Effector CD8-positive, alpha-beta T cell (primary cell): ENCODE measurements at regions not wholly inside any gene's neighbourhood (a gene's known extent, or its start where the extent isn't known, plus 50 kb on each side); places are given as distances from the start of the nearest gene placed in this dataset.
"Not testable (repeated sequence)": the region's sequence is repeated elsewhere in the genome, so short reads cannot be mapped to it uniquely, and the experiment has no call there.

ENCODE experiments used
- DNase-seq: peaks from one replicate; lab custom pipeline; 2025; lab: John Stamatoyannopoulos, UW

DNA sequence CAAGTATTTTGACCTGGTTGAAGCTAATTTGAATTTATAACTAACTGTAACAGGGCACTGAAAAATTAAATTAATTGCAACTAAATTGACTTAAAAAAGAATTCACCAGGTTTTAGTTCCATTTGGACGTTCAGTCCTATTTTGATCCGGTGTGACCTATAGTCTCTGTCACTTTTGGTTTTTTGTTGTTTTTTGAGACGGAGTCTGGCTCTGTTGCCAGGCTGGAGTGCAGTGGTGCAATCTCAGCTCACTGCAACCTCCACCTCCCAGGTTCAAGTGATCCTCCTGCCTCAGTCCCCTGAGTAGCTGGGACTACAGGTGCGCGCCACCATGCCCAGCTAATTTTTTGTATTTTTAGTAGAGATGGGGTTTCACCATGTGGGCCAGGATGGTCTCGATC, 91.2 kb downstream of the GADD45G start:
- not testable (repeated sequence) for DNase-seq

DNA sequence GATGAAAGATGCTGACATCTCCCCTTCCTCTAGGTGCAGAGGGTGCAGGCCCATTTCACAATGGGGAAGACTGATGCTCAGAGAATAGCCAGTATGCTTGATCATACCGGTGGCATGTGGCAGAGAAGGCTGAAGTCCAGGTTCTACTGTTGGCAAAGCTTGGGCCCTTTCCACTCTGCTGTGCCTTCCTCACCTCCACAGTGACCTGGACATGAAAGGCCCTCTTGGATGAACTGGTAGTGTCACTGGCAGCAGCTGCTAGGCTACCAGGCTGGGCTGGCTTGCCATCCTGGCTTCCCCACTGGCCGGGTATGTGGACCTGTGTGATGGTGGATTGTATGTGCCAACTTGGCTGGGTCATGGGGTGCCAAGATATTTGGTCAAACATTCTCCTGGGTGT, 92.0 kb downstream of the GADD45G start:
- no peak for DNase-seq

GRCh38 chr9:89697553-89697952, 92.7 kb downstream of the GADD45G start:
- no peak for DNase-seq

DNA sequence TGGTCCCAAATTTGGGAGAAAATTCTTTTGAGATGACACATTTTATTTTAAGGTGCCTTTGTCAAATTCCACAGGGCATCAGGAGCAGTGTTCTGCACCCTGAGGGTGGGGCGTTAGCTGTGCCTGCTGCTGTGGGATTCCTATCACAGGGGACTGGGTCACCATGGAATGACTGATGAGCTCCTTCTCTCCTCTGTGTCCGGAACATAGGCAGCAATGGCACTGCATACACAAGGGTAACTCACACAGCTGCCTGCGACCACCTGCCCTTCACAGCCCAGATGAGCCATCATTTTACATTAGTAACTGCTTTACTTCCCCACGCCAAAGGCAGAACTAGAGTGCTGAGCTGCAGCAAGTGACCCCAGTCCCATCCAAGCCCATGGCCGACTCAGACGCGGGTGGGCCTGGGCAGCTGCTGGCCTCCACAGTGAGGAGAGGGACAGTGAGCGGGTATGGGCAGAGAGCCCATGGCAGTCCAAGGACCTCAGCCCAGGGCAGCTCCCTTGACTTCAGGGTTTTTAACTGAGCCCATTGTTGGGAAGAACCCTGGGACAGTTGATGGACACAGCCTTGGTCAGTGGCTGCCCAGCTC, 93.7 kb downstream of the GADD45G start:
- DNase-seq, result no peak

DNA sequence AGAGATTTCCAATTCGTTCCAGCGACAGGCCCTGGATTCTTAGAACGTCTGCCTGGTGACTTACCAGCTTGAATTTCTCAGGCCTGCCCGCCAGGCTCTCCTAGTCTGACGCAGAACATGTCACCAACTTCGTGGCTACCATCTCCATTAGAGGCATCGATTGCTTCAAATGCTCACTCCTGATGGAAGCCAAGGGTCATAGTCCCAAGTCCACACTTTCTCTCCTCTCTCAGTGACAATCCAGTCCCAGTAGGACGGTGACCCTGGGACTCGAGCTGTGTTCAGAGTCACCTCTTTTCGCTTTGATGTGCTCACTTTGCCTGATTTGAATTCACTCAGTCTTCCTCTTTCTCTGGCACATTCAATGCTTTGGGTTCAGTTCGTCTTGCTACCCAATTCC, 94.8 kb downstream of the GADD45G start:
- DNase-seq, result no peak

DNA sequence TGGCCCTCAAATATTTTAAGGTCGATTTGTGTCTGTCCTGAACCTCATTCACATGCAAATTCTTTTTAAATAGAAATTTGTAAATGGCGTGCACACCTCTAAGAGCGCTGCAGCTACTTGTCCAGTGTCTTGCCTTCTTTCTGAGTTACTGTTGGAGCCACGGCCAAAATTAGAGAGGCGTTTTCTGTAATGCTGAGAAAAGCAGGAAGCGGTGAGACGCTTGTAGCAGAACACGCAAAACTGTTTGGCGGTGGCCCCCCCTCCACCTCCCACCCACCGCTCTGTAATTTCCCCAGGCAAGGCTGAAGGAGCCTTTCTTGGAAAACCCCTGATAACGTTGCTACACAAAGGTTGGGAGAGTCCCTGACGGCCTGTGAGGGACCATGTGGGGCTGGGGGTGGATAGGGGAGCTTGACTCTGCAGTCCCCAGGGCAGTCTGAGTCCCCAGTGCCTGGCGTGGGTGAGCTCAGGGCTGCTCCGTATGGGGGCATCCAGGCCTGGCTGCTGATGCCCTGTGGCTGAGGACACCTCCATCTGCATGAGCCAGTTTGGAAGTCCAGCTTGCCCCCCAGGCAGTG, 96.5 kb downstream of the GADD45G start:
- peak; percentile 43 for DNase-seq

DNA sequence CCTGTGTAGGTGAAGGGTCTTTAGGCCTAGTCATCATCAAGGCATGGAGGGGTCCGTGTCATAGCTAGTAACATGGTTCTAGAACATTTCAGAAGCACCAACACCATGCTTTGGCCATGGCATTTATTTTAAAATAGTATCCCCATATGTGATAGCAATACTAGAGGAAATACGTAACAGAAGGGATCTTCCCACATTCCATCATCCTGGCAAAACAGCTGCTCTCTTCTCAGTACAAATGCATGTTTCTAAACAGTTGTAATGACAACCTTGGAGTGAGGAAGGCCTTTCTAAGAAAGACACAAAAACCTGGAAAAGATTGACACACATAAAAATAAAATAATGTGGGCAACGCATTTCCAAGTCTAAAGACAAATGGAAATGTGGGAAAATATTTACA, 97.6 kb downstream of the GADD45G start:
- DNase-seq, result no peak

- DNase-seq, result no peak
Measured at GRCh38 chr9:89705651-89706050, 100.8 kb downstream of the GADD45G start.

- no peak for DNase-seq
Measured at GRCh38 chr9:89706086-89706485, 101.3 kb downstream of the GADD45G start.

GRCh38 chr9:89706731-89707191, 101.9 kb downstream of the GADD45G start:
- no peak for DNase-seq

GRCh38 chr9:89710697-89711096, 105.9 kb downstream of the GADD45G start:
- no peak for DNase-seq

GRCh38 chr9:89711866-89712265, 107.1 kb downstream of the GADD45G start:
- DNase-seq, result no peak

GRCh38 chr9:89712283-89712682, 107.5 kb downstream of the GADD45G start:
- DNase-seq, result no peak

GRCh38 chr9:89714321-89714720, 109.5 kb downstream of the GADD45G start:
- no peak for DNase-seq

- no peak for DNase-seq
Measured at GRCh38 chr9:89715318-89715858, 110.6 kb downstream of the GADD45G start.

DNA sequence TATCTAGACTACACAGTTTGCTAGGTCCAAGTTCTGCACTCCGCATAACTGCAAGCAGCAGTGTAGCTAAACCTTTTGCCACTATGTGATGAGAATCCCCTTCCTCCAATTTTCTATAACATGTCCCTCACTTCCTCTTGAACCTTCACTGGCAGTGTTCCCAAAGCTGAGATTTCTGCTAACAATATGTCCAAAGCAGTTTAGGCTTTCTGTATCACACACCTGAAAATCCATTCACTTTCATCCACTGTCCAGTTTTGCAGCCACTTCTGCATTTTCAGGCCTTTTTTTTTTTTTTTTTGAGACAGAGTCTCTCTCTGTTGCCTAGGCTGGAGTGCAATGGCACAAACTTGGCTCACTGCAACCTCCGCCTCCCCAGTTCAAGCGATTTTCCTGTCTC, 111.1 kb downstream of the GADD45G start:
- DNase-seq, result no peak

GRCh38 chr9:89716559-89716958, 111.7 kb downstream of the GADD45G start:
- DNase-seq, result no peak

DNA sequence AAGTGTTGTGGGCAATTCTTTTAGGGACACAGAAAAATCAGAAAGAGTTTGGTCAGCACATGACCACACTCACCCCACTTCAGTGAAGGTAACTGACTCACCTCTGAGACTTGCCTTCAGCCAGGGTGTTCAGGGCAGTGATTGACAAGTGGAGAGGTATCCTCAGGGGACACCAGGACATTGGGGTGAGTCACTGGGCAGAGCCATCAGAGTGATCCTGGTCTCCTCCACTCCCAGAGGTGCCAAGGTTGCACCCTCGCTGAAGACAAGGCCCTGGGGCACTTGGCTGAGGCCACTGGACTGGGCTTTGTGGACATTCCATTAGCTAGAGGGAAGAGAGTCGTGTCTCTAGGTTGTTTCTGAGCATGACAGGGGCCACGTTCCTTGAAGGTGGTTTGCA, 113.4 kb downstream of the GADD45G start:
- DNase-seq, result no peak

GRCh38 chr9:89718651-89719050, 113.8 kb downstream of the GADD45G start:
- DNase-seq, result no peak

- no peak for DNase-seq
Measured at GRCh38 chr9:89719202-89719601, 114.4 kb downstream of the GADD45G start.

GRCh38 chr9:89720696-89721175, 115.9 kb downstream of the GADD45G start:
- DNase-seq, result no peak

DNA sequence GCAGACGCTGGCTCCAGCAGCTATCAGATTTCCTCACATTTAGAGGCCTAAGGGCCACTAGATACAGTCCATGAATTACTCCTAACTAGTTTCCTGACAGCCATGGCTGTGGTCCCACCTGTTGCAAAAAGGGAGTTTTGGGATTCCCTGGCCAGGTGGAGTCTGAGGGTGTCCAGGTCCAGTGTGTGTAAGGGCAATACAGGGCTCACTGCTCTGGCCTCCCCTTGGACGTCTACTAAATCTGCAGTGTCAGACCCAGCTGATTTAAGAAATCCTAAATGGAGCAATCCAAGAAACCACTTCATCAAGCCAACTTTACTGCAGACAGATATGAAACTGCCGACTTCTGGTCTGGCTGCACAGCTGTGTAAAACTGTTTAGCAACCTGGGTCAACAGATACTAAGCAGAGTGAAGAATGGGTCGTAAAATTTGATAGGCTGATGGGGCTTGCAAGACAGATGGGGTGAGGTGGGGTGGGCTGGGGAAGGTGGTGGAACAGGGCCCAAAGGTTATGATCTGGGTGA, 116.4 kb downstream of the GADD45G start:
- DNase-seq, result no peak

DNA sequence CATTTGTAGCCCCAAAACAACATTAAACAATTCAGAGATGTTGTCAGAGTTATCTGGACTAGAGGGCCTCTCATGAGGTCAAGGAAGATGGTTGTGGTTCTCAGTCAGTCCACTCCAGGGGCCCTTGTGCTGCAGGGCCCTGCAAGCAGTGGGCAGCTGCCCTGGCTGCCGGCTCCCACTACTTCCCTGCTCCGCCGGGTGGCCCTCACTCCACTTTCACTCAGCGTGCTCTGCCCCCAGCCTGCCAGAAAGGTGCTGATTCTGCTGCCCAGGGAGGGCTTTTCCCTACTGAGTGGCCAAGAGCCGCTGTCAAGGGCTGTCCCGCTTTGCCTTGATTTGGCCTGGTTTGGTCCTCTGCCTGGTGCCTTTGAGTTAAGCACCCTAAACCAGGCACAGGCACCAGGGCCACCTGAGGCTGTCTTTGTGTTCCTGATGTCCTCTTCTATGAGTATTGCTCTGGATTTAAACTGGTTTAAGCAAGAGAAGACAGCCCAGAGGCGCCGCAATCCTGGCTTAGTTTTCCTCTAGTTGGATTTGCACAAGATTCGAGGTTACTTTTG, 117.2 kb downstream of the GADD45G start:
- DNase-seq, result no peak
